ENCODE measurements at regions not wholly inside any gene's neighbourhood (a gene's known extent, or its start where the extent isn't known, plus 50 kb on each side); places are given as distances from the start of the nearest gene placed in this dataset.

DNA sequence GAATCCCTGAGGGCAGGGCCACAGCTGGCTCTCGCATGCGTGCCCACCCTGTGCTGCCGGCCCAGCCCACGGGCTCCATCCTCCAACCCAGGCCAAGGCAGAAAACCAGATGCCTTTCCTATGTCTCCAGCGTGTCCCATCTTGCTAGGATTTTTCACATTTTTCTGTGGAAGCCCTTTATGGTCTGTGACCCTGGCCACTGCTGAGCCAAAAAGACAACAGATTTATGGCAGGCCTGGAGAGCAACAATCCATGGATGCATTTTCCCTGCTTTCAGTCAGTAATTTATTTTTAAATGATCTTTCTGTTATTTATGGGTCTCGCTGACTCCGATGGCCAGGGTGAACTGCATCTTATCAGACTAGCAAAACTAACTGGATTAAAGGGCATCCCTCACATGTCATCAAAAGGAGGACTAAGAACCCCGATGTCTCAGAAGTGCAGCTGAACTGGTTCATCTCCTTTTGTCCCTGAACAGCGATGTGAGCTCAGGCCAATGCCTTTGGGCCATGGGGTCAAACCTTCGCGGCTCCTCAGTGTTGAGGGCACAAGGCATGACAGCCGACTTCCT lies 346.0 kb downstream of the CYRIA start:
- DNase-seq (ENCODE audit: low read depth in 2 of 2) = no peak

DNA sequence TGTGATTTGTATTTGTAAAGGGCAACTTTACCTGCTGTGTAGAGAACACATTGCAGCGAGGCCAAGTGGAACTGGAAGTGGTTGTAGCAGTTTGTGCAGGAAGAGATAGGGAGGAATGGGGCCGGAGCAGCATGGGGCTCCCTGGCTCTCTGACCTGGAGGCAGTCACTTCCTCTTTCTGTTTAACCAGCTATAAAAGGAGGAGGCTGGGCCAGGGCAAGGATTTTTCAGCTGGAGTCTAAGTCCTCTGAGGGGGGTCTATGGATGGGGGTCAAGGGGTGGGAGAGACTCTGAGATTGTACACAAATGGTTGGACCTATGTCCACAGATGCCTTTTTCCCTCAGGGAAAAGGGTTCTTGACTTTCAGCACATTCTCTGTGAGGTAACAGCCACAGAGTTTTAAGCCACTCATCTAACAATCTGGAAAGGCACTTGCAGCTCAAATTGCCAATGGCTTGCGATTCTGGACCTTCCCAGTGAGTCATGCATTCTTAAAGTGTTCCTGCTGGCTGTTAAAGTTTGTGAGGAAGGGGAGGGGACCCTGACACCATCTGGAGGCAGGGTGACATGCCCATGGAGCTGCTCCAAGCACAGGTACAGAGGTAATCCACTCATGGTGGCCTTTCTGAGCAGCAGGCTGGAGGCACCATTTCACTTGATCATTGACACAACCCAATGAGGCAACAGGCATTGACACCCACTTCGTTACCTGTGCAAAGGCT lies 347.0 kb downstream of the CYRIA start:
- DNase-seq (ENCODE audit: low read depth in 2 of 2) = no peak

DNA sequence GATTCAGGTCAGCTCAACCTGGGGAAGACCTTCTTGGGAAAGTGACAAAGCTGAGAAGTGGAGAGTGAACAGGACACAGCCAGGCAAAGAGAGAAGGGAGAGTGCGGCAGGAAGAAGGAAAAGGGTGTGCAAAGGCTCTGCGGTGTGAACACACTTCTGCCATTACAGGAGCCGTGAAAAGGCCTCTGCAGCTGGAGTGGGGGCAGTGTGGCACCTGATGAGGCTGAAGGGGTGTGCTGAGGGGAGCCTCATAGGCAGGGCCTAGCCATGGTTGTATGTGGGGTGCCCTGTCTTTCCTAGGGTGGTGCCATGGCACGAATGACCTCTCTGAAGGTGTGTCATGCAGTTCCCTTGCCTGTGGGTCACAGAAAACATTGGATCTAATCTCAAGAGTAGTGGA lies 347.6 kb downstream of the CYRIA start:
- DNase-seq (ENCODE audit: low read depth in 2 of 2) = no peak

DNA sequence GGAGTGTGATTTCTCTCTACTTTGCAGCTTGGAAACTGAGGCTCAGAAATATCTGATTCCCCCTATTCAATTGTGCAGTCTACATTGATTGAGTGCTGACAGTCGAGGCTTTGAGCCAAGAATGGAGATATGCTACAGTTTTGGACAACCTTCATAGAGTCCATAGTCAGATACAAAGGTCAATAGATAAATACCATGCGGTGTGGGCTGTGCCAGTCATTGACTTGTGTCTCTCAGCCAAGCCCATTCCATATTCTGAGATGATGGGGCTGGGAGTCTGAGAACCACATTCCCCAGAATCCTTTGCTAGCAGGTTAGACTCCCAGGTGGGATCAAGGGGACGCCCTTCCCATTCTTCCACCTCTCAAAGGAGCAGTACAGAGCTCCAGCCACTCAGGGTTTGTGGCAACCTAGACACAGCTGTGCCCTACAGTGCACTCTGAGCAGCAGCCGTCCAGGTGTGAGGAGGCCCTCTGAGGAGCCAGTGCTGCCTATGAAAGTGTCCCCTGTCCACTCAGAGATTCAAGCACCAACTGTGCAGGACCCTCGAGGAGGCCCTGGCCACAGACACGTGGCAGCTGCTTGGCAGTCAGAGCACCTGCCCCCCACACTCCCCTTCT lies 348.3 kb downstream of the CYRIA start:
- DNase-seq (ENCODE audit: low read depth in 2 of 2) = no peak

DNA sequence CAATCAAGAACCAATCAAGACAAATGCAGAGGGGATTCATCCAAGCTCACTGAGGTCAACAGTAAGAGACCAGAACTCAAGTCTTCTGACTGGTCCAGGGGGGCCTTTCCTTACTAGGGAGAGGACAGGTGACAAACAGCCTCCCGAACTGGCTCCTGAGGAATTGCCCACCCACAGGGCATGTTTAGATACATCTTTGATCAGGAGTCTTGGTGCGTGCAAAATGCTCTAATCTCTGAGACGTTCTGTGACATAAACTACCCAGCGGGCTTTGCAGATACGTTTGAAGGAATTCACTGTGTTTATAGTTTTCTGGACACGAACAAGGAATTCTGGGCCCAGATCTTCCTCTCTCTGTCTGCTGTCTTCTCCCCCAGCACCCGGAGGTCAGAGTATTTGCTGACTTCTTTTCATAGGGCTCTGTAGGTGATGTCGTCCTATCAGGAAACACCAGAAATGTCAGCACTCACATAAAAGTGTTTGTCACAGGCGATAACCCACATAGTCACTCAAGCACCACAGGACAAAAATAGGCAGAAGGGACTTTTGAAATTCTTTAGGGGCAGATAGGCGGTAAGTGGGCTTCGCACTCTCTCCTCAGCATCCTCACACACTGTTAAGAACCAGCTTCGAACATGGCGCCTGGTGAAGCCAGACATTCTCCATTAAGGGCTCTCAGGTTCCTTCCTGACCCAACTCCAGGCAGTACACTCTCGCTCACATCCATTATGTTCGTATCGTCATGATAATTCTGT lies 349.0 kb downstream of the CYRIA start:
- no peak for DNase-seq (ENCODE audit: low read depth in 2 of 2)

DNA sequence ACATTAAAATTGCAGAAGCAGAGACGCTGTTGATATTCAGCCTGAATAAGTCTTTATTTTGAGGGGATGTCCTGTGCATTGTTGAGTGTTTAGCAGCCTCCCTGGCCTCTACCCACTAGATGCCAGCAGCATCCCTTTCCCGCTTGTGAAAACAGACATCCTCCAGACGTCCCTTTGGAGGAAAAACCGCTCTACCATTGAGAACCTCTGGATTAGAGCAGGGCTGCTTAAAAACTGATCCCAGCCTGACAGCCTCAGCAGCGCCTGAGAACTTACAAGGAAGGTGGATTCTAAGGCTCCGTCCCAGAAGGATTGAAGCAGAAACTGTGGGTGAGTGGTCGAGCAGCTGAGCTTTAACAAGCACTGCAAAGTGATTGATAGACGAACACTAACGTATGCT lies 349.7 kb downstream of the CYRIA start:
- no peak for DNase-seq (ENCODE audit: low read depth in 2 of 2)

DNA sequence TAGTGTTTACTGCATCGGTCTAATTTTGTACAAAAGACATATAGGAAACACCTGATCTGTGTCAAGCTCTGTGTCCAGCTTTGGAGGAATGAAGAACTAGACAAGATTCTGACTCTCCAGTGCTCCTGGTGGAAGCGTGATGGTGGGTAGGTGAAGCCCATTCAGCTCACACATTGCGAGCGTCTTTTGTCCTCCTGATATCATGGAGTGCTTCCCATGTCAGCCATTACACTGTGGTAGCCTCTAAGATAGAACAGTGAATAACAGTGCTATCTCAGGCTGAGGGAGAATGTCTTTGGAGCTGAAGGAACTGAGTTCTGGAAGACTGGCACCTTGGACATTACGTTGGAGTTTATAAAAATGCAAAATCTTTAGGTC lies 350.2 kb downstream of the CYRIA start:
- no peak for DNase-seq (ENCODE audit: low read depth in 2 of 2)

DNA sequence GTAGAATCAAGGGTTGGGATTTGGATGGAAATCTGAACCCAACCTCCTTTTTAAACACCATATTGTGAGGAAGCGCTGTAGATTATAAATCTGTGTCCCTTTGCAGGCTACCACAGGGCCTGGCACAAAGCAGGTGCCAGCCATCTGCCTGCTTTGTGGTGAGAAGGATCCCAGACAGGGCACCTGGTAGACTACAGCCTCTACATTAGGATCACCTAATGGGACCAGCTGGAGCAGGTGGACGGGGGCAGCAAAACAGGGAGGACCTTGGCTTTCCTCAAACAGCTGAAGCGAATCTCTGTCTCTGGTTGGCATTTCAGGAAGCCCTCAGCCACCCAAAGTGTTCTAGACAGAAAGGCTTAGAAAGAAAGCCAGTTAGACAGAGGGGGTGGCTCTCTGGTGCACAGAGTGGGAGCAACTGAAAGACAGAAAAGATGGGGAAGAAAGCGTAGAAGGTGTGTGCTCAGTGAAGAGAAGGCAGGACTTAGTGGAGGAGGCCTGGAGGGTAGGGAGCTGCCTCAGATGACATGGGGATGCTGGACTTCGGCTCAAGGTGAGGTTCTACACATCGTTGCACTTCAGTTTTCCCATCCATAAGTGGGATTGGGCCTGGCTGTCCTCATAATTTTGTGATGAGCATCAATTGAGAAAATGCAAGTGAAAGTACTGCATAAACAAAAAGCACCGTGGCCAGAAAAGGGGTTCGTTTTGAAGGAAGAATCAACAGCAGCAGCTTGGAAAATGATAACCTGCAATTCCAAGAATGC lies 350.8 kb downstream of the CYRIA start:
- DNase-seq (ENCODE audit: low read depth in 2 of 2) = no peak

DNA sequence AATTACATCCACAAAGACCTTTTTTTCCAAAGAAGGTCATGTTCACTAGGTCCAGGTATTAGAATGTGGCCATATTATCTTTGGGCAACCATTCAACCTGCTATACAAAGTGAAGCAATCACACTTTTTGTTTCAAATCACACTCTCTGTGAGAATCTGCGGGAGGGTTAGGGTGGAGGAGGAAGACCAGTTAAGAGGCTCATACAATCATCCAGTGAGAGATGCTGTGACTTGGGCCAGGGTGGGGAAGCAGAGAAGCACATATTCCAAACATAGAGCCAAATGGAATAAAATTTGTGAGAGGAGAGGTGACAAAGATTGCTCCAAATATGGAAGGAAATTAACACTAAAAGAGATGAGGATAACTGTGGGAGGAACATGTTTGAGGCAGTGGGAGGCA lies 351.6 kb downstream of the CYRIA start:
- DNase-seq (ENCODE audit: low read depth in 2 of 2) = no peak

DNA sequence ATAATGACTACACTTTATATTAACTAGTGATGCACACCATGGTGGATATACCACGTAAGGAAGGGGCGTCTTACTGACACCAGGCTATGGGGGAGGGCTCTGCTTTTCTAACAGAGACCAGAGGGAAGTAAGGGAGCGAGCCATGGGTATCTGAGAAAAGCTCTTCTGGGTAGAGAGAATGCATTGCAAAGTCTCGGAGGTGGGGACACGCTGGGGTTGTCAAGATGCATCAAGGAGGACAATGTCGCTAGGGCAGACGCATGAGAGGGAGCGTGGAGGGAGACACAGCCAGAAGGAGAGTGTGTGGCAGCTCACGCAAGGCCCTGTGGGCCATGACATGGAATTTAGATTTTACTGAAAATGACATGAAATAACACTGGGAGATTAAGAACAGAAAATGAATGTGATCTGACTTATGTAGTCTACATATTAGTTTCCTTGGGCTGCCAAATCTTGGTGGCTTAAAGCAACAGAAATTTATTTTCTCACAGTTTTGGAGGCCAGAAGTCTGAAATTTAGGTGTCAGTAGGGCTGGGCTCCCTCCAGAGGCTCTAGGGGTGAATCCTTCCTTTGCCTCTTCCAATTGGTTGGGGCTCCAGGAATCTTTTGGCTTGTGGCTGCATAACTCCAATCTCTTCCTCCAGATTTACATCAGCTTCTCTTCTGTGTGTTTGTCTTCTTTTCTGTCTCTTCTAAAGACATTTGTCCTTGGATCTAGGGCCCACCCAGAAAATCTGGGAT lies 352.2 kb downstream of the CYRIA start:
- no peak for DNase-seq (ENCODE audit: low read depth in 2 of 2)

DNA sequence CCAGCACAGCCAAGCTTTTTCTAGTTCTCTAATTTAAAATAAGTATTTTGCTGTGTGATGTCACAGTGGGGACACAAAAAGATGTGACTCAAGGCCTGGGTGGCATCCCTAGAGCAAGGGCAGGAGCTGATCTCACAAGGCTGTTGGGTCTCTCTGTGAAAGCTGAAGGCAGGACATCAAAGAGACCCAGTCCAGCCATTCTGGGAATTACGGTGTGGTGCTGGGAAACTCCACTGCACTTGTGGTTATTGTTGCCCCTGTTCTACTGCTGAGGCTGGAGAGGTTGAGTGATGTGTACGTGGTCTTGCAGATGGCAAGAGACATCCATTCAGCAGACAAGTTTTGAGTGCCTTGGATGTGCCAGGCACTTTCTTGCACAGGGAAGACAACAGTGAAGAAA lies 352.9 kb downstream of the CYRIA start:
- DNase-seq (ENCODE audit: low read depth in 2 of 2) = no peak

DNA sequence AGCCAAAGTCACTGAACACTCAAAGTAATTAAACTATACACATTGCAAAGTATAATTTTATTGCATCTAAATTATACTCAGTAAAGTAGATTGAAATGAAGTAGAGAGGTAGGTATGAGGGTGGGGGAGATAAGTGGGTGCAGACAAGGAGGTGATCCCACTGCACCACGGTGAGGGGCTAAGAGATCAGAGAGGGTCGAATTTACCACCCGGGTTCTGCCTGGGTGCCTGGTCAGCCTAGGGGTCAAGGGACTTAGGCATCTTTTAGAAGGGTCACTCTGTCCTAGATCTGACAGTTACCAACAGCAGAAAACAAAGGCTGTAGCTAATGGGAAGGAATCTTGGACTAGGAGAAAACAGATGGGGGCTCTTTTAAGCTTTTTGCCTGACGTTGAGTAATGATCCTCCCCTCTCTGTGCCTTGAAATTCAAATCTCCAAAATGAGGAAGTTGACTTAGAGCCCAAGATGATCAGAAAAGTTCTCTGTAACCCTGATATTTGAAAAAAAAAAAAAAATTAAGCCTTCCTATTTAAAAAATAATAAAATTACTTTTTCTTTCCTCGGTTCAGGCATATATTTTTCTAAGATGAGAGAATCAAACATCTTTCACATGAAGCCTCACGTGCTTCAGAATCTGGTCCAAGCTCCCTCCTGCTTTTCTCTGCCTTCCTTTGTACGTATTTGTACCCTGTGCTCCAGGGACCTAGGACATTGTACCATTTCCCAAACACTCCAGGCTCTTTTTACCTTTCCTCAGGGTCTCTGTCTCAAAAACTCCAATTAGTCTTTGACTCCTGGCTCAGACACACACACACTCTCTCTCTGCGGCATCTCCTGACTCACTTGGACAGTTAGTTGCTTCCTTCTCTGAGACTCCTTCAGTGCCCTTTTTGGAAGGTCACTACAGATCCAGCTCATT lies 353.9 kb downstream of the CYRIA start:
- DNase-seq (ENCODE audit: low read depth in 2 of 2) = no peak

DNA sequence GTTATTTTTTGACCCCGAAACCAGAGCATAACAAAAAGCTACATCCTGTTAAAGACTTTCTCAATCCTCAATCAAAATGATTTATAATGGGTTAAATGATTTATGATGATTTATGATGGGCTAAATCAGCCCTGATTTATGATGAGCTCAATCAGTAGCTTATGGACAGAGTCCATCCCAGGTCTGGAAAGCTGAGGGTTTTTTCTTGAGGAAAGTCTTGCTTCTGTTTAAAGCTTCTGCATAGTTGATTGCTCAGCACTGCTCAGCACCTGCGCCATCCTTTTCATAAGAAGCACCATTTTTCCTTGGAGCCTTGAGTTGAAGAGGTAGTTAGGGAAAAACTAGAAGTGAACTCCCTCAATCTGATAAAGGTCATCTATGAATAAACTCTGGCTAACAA lies 356.8 kb downstream of the CYRIA start:
- no peak for DNase-seq (ENCODE audit: low read depth in 2 of 2)

DNA sequence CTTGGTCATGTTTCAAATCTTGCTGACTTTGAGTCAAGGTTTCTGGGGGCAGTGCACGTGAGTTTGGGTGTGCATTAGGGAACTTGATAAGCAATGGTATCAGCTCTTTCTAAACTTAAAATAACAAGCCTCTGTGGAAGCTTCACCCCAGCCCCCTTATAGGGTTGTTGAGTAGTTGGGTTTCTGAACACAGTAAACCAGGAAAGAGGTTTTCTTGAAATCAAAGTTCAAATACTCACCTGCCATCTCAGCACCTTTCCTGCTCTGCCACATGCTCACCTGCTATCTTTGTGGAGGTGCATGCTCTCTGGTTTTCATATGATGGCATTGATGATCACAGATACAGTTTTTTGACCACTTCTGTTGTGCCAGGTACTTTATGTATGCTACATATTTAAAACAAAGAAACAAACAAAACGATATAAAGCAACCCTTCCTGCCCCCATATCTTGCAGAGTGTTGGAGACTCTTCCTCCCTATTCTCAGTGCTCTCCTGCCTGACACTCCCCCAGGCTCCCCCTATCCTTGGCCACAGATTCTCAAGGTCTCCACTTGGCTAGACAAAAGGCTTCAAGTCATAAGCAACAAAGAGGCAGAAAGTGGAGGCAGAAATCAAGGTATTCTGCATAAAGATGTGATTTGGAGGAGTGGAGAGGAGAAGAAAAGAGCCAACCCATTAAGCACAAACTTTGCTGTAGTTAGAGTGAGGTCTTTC lies 360.6 kb downstream of the CYRIA start:
- DNase-seq (ENCODE audit: low read depth in 2 of 2) = no peak

DNA sequence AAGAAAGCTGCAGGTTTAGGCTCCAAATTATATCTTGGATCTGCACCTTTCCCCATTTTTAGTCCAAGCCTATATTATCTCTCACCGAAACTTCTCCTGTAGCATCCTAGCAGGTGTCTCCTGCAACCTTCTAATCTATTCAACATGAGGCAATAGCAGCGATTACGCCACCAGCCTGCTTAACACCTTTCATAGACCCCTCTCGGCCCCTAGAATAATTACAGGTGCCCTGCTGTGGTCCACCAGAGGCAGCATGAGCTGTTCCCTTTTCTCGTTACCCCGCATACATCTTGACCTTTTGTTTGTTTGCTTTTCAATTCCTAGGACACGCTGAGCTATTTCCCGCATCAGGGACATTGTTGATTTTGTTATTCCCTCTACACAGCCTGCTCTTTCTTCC lies 361.9 kb downstream of the CYRIA start:
- DNase-seq (ENCODE audit: low read depth in 2 of 2) = no peak

DNA sequence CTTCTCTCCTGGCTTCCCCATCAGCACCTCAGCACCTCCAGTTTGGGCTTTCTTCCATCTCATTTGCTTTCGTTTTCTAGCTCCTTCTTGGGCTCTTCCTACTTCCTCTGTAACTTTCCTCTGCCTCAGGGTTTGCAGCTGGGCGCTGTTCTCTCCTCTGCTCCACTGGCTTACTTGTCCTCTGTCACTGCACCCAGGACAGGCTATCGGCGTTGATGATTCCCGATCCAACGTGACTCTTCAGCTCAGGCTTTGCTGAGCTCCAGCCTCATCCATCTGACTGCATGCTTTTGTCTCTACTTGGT lies 362.4 kb downstream of the CYRIA start:
- DNase-seq (ENCODE audit: low read depth in 2 of 2) = no peak

DNA sequence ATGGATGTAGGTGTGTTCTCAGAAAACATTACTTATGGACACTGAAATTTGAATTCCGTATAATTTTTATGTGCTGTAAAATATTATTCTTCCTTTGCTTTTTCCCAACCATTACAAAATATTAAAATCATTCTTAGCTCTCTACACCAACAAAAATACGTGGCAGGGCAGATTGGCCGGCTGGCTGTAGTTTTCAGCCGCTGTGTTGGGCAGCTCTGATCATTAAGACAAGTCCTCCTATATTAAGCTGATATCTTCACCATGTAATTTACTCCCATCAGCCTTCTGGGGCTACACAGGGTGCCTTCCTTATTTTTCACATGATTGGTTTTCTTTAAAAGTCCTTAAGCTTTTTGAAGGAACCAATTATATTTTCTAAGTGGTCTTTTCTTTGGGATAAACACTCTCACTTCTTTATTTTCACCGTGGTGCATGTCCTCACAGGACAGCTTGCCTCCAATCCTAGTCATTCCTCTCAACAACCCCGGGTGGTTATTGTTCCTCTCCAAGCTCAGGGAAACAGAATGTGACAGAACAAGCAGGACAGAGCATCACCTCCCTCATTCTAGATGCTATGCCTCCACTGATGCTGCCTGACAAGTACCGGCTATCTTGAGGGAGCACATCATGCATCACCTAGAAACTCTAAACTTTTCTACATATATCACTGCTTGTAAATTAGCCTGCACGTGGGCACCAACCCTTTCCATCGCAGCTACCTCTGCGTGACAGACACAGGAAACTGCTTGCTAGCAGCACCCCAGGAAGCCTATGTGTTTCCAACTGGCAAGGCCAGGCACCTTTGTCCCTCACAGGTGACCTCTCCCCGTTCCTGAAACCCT lies 362.3 kb downstream of the MYCN start:
- DNase-seq (ENCODE audit: low read depth in 2 of 2) = no peak

DNA sequence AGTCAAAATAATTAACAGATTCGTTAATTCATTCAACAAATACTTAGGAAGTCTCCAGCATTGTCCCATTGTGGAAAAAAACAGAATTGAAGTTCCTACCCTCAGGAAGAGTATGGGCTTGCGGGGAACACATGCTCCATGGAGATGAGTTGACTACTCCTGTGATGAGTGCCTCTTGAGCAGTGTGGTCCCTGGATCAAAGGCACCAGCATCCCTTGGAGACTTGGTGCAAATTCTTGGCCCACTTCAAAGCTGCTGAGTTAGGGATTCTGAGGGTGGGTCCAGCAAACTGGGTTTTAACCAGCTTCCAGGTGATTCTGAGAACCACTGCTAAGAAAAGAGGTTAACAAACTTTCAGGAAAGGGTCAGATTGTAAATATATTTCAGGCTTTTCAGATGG lies 361.6 kb downstream of the MYCN start:
- no peak for DNase-seq (ENCODE audit: low read depth in 2 of 2)

DNA sequence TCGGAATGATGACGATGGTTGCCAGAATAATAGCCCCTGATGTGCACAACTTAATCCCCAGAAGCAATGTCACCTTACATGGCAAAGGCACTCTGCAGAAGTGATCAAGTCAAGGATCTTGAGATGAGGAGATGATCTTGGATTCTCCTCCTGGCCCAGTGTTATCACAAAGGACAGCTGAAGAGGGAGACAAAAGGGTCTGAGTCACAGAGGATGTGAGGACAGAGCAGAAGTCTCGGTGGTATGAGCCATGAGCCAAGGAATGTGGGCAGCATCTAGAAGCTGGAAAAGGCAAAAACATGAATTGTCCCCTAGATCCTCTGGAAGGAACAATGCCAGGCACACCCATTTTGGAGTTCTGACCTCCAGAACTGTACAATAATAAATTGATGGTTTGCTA lies 358.5 kb downstream of the MYCN start:
- no peak for DNase-seq (ENCODE audit: low read depth in 2 of 2)
